OCI-LY1 (cell line): ENCODE measurements at regions not wholly inside any gene's neighbourhood (a gene's known extent, or its start where the extent isn't known, plus 50 kb on each side); places are given as distances from the start of the nearest gene placed in this dataset.

Experiments
- EZH2 ChIP-seq: fragments of 200-600 bp; sonication (generic), shearing (Covaris generic); IDR thresholded peaks from 2 replicates; pipeline ENCODE4 v1.8.0; 2017; ENCODE audit warnings: borderline replicate concordance, mixed run types, mild to moderate bottlenecking, antibody characterized with exemption, low read length, moderate library complexity, mixed read lengths
- TF ChIP-seq, protein P1 (sequence below): fragments of 200-600 bp; sonication (generic), shearing (Covaris generic); IDR thresholded peaks from 2 replicates; pipeline ENCODE4 v1.5.1; 2017; ENCODE audit warnings: mild to moderate bottlenecking, antibody characterized with exemption, low read length, moderate library complexity, mixed read lengths

DNA sequence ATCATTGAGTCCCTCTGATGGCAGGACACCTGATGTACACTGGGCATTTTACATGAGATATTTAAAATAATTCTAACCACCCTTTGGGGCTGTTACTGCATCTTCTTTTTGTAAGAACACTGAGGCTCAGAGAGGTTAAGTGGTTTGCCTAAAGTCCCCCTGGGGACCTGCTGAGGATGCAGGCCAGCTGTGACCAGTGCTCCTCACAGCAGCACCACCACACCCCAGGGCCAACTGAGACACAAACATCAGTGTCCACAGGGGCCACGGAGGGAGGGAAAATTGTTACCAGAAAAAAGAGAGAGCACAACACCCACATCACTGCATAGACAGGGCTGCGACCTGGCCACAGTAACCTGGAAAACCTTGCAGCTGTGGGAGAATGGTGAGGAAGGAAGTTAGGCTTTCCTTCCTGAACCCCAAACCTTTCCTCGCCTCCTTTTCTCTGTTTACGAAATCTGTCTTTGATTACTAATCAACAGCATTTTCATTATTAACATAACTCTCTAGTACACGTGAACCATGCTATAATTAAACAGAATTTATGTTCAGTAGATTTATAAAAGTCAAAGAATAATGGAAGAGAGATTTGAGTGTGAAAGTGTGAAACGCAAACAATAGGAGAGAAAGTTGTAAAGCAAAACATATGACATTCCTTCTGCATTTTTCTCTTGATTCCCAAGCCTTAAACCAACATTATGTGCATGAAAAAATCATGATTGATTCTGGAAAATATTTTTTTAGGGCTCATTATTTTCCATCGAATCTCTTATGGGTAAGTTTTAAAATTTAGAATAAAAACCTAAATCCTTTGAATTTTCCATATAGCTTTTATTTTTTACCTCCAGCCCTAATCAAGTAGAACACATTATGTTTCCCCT, 228.1 kb upstream of the DAPK1 start:
- TF ChIP-seq, protein P1, sequence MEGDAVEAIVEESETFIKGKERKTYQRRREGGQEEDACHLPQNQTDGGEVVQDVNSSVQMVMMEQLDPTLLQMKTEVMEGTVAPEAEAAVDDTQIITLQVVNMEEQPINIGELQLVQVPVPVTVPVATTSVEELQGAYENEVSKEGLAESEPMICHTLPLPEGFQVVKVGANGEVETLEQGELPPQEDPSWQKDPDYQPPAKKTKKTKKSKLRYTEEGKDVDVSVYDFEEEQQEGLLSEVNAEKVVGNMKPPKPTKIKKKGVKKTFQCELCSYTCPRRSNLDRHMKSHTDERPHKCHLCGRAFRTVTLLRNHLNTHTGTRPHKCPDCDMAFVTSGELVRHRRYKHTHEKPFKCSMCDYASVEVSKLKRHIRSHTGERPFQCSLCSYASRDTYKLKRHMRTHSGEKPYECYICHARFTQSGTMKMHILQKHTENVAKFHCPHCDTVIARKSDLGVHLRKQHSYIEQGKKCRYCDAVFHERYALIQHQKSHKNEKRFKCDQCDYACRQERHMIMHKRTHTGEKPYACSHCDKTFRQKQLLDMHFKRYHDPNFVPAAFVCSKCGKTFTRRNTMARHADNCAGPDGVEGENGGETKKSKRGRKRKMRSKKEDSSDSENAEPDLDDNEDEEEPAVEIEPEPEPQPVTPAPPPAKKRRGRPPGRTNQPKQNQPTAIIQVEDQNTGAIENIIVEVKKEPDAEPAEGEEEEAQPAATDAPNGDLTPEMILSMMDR, result no peak
- no peak for TF ChIP-seq EZH2
